ENCODE measurements at regions not wholly inside any gene's neighbourhood (a gene's known extent, or its start where the extent isn't known, plus 50 kb on each side); places are given as distances from the start of the nearest gene placed in this dataset.
A peak's percentile ranks its signal among the peaks of the same experiment; 100 is the strongest.

DNA sequence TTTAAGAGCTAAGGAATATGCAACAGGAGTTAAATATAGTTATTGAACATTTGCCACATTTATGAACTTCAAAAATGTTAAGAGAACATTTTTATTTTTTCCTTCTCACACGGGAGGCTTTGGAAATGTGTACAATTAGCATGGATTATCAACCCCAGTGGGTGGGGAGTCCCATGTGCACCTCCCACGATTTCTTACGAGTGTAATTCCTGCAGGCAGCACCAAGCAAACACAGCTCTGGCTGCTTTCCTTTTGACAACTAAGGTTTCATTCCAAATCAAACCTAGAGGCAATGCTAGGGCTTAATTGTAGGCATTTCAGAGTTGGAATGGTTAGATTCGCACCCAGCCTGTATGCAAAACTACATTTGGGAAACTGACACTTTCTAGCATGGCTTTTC, 460.9 kb downstream of the METTL15 start:
- TF ChIP-seq, protein P1, sequence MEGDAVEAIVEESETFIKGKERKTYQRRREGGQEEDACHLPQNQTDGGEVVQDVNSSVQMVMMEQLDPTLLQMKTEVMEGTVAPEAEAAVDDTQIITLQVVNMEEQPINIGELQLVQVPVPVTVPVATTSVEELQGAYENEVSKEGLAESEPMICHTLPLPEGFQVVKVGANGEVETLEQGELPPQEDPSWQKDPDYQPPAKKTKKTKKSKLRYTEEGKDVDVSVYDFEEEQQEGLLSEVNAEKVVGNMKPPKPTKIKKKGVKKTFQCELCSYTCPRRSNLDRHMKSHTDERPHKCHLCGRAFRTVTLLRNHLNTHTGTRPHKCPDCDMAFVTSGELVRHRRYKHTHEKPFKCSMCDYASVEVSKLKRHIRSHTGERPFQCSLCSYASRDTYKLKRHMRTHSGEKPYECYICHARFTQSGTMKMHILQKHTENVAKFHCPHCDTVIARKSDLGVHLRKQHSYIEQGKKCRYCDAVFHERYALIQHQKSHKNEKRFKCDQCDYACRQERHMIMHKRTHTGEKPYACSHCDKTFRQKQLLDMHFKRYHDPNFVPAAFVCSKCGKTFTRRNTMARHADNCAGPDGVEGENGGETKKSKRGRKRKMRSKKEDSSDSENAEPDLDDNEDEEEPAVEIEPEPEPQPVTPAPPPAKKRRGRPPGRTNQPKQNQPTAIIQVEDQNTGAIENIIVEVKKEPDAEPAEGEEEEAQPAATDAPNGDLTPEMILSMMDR (IDR thresholded peaks at IDR 0.05; ENCODE audit: low read depth, low read length) = no peak
- no peak for DNase-seq
- H3K4me3 ChIP-seq (ENCODE audit: low read depth, low read length) = no peak overlapping the region
- no peak overlapping the region for H3K27ac ChIP-seq
- H3K36me3 ChIP-seq = no peaks in the 10 kb centered on the region
- H3K9me3 ChIP-seq (ENCODE audit: severe bottlenecking) = no peaks in the 10 kb centered on the region
- H3K27me3 ChIP-seq (ENCODE audit: insufficient read depth, low read depth, severe bottlenecking) = no peaks in the 10 kb centered on the region

DNA sequence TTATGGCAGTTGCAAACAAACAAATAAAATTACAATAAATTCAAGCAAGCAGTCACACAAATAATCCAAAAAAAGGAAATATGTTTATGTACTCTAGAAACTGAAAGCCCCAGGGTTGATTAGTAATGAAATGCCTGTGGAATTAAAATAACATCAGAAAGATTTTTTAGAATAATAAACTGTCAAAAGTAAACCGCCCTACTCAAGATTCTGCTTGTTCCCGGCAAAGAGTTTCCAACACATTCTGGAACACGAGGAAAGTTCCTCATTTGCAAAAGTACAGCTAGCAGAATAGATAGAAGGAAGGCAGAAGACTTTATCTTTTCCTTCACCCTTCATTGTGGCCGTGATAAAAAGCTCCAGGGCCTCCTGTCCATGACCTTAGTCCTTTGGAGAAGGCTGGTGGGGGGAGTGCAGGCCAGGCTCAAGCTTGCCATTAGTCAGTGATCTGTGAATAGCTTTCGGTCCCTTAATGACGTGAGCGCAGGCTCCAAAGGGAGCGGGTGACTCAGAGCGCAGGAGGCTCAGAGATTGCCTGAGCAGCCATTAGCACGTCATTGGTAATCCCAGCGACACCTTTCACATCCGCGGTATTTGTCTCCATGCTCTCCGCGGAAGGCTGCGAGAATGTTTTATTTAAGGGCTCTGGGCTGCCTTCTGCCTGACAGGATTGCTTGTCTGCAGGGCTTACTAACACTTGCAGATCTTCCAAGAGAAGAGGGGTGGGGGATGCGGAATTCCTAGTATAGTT, 458.3 kb downstream of the METTL15 start:
- Histone ChIP-seq H3K27me3 (ENCODE audit: insufficient read depth, low read depth, severe bottlenecking) (no peaks in the 10 kb centered on the region), H3K9me3 (ENCODE audit: severe bottlenecking) (no peaks in the 10 kb centered on the region), H3K4me3 (ENCODE audit: low read depth, low read length) (peak overlapping the region; percentile 41), H3K36me3 (no peaks in the 10 kb centered on the region), H3K27ac (peak overlapping the region; percentile 36; the same call in 1 of the 2 replicates)
- TF ChIP-seq, protein P1 (IDR thresholded peaks at IDR 0.05; ENCODE audit: low read depth, low read length) = no peak
- DNase-seq = peak; percentile 68

- H3K27me3 ChIP-seq (ENCODE audit: insufficient read depth, low read depth, severe bottlenecking) = no peaks in the 10 kb centered on the region
- no peak overlapping the region for H3K27ac ChIP-seq
- DNase-seq = no peak
Observed at GRCh38 chr11:28559492-28559891, 451.3 kb downstream of the METTL15 start.

DNA sequence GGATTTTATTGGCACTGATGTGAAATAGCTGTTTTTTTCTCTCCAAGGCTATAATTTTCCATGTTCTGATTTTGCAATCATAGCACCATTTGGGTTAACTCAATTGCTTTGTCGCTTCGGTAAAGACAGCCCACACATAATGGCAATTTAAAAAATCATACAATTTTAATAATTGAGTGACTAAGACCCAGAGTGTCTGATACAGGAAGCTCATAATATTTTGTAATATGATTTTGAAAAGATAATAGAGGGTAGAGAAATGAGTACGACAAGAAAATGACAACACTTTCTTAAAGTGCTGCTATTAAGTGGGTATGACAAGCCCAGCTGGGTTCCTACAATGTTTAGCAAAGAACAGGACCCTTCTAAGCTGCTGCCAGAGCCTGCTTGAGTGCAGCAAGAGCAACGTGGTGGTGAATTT, 439.1 kb downstream of the METTL15 start:
- no peaks in the 10 kb centered on the region for H3K36me3 ChIP-seq
- no peak for DNase-seq
- no peaks in the 10 kb centered on the region for H3K27me3 ChIP-seq (ENCODE audit: insufficient read depth, low read depth, severe bottlenecking)
- H3K27ac ChIP-seq = no peak overlapping the region
- no peaks in the 10 kb centered on the region for H3K9me3 ChIP-seq (ENCODE audit: severe bottlenecking)
- H3K4me3 ChIP-seq (ENCODE audit: low read depth, low read length) = no peak overlapping the region
- TF ChIP-seq, protein P1 (IDR thresholded peaks at IDR 0.05; ENCODE audit: low read depth, low read length) = no peak

More at GRCh38 chr11:28559492-28559891, 451.3 kb downstream of the METTL15 start:
- no peak overlapping the region for H3K4me3 ChIP-seq (ENCODE audit: low read depth, low read length)
- TF ChIP-seq, protein P1 (IDR thresholded peaks at IDR 0.05; ENCODE audit: low read depth, low read length) = no peak
- H3K9me3 ChIP-seq (ENCODE audit: severe bottlenecking) = peaks cover 10% of the 10 kb centered on the region
- no peaks in the 10 kb centered on the region for H3K36me3 ChIP-seq

GRCh38 chr11:28545536-28545935, 437.3 kb downstream of the METTL15 start:
- DNase-seq = no peak
- Histone ChIP-seq H3K27ac (no peak overlapping the region), H3K4me3 (ENCODE audit: low read depth, low read length) (no peak overlapping the region), H3K27me3 (ENCODE audit: insufficient read depth, low read depth, severe bottlenecking) (no peaks in the 10 kb centered on the region), H3K9me3 (ENCODE audit: severe bottlenecking) (no peaks in the 10 kb centered on the region), H3K36me3 (no peaks in the 10 kb centered on the region)
- TF ChIP-seq, protein P1 (IDR thresholded peaks at IDR 0.05; ENCODE audit: low read depth, low read length) = no peak

DNA sequence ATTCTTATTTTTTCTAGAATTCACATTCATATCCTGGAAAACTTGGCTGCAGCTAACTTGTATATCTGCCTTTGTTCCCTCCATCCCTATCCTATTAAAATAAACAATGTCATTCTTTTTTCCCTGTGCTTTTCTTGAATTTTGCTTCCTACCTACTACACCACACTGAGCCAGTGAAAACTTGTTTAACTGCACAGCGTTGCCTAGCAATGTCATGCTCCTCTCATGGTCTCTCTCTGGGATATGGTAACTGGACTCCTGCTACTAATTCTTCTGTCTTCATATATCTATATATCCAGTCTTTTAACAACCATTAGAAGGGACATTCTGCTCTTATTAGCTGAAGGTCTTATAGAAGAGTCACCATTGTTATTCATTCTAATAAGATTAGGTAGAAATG, 434.4 kb downstream of the METTL15 start:
- no peak overlapping the region for H3K27ac ChIP-seq
- H3K4me3 ChIP-seq (ENCODE audit: low read depth, low read length) = no peak overlapping the region
- H3K36me3 ChIP-seq = no peaks in the 10 kb centered on the region
- no peak for DNase-seq
- H3K9me3 ChIP-seq (ENCODE audit: severe bottlenecking) = no peaks in the 10 kb centered on the region
- no peaks in the 10 kb centered on the region for H3K27me3 ChIP-seq (ENCODE audit: insufficient read depth, low read depth, severe bottlenecking)
- TF ChIP-seq, protein P1 (IDR thresholded peaks at IDR 0.05; ENCODE audit: low read depth, low read length) = no peak
